HCEC 1CT (cell line): ENCODE measurements at regions not wholly inside any gene's neighbourhood (a gene's known extent, or its start where the extent isn't known, plus 50 kb on each side); places are given as distances from the start of the nearest gene placed in this dataset.
A peak's percentile ranks its signal among the peaks of the same experiment; 100 is the strongest.
"Not testable (repeated sequence)": the region's sequence is repeated elsewhere in the genome, so short reads cannot be mapped to it uniquely, and the experiment has no call there.

Experiments
- DNase-seq: peaks from one replicate; pipeline ENCODE4 v3.0.0-alpha.2; 2017

DNA sequence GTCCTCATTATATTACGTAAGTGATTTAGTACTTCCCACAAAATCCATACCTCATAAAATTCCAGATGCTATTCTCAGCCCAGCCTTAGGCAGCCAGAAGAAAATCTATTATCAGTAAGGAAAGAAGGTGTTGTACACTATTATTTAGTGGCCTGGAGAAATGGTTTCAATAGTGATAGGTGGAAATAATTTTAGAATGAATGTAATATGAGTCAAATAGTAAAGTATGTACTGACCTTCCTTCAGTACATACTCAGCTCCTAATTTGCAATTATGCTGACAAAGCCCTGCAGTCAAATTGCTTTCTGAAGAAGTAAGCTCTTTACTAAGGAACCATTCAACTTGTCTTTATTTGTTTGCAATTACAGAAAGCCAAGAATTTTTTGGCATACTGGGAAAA is 409.2 kb downstream of the HTR1A start:
- DNase-seq = no peak

DNA sequence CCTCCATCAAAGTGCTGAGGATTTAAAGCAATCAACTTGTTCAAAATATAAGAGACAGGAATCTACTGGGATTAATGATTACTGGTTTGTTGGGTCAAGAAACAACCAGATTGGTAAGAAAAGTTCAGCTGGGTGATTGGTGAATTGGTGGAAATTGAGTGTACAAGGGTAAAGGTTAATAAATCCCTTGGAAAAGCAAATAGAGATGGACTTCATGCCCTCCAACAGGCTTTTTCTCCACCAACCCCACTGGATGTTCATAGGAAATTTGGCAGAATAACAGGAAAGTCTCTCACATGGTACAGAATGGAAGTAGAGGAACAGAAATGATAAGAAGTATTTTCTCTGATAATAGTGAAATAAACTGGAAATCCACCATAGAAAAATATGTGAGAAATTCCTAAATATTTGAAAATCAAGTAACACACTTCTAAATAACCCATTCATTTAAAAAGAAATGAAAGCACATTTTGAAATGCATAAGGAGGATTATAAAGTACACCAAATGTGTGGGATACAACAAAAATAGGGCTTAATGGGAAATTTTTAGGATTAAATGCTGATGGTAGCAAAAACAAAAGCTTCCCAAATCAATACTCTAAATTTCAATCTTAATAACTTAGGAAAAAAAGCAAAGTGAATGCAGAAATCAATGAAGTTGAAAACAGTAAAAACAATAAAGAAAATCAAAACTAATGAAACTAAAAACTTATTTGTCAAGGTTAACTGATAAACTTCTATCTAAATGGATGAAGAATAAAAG is 426.2 kb downstream of the HTR1A start:
- DNase-seq = no peak

DNA sequence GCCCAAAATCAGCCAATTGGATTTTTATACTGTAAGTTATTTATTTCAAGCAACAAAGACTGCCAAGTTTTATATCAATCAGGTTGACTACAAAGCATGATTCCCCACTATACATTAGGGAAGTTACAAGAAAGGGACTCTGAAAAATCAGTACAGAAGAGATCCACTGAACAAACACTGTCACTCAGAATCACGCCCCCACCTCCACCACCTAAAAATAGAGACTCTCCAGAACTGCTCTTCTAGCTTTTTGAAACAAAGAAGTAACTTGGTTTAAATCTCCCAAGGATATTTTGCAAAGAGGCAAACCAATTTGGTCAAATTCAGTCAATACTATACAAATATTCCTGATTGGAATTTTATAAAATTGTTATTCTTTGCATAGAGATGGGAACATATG is 438.0 kb downstream of the HTR1A start:
- DNase-seq = no peak

DNA sequence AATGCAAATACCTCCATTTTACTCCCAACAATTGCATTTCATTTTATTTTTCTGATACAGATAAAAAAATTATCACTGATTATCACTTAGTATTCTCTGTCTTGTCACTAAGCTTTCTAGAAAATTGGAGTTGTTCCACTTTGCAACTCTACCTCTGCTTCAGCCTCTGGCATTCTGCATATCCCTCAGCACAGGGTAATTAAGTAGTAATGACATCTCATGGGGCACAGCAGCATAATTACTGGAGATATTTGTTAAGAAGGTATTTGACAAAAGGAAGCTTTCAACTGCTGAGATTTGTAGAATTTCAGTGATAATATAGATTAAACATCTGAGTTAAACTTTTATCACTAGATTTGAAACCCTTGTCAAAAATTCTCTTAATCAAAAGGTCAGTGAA is 446.2 kb downstream of the HTR1A start:
- DNase-seq = no peak

DNA sequence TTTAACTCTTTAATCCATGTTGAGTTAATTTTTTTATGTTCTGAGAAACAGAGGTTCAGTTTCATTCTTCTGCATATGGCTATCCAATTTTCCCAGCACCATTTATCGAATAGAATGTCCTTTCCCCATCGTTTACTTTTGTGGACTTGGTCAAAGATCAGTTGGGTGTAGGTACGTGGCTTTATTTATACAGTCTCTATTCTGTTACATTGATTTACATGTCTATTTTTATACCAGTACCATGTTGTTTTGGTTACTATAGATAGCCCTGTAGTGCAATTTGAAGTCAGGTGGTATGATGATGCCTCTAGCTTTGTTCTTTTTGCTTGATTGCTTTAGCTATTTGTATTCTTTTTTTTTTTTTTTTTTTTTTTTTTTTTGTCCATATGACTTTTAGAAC is 462.0 kb downstream of the HTR1A start:
- DNase-seq = no peak

DNA sequence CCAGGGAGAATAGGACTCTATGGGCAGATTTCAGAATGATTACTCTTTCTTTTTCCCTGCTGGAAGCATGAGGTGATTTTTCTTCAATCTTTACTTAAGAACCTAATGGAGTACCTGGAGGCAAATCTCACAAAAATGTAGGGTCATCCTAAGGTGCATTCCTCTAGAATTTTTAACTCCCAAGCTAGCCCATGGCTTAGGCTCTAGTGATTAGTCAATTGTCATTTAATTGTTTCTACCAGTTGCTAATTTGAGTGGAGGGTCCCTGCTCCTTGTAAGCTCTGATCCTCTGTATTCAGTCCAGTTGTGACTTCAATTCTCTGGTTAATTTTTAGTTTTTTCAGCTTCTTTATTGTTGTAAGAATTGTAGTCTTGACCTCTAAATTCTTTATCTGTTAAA is 467.0 kb downstream of the HTR1A start:
- DNase-seq = no peak

- no peak for DNase-seq
Measured at GRCh38 chr5:63483338-63483737, 478.9 kb downstream of the HTR1A start.

DNA sequence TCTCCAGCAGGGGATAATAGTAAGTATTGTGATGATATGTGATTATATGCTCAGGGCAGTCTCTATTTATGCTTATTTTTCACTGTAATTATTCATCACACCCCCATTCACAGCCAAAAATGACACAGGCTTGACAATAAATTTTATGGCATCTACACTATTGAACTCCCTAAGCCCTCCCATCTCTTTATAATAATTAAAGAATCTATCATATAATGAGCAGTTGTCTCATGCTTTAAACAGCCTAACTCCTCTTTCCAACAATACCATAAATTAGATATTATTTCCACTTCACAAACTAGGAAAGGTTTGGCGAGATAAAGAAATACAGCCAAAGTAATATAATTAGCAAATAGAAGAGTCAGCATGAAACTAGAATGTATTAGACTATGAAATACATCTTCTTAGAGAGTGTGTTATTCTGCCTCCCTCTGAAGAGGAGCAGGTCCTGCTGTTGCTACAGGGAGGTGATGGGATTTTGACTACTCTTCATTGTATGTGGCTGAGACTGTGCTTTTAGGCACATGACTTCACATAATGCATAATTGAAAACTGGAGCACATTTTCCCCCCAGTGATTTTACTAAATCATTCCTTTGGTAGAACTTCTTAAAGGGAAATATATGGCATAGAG is 488.8 kb downstream of the HTR1A start:
- DNase-seq = no peak

DNA sequence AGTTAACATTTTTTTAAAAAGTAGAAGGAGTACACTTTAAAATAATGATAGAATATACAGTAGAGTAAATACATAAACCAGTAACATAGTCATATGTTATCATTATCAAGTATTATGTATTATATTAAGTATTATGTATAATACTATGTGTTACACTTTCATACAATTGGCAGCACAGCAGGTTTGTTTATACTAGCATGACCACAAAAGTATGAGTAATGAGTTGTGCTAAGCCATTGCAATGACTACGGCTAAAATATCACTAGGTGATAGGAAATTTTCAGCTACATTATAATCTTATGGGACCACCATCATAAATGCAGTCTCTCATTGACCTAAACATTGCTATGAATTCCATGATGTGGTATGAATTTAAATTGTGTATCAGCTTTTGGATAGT is 506.0 kb downstream of the HTR1A start:
- DNase-seq = no peak

- DNase-seq = no peak
Measured at GRCh38 chr5:63451188-63451587, 511.1 kb downstream of the HTR1A start.

DNA sequence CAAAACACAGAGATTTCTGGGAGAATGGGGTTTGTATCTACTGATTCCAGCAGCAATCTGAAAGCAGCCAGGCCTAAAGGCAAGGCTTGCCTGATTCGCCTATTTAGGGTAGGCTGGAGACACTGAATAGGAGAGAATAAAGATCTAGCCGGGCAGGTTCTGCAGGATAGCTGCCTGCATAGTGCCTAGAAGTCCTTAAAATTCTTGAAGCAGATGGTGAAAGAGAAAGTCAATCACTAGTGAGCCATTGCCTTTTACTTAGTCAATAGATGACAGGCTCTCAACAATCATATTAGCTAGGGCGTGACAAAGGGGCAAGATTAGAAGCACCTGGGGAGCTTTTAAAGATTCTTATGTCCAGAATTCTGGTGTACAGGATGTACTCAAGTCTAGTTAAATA is 522.7 kb downstream of the HTR1A start:
- DNase-seq = no peak

- DNase-seq = no peak
Measured at GRCh38 chr5:63409737-63410136, 552.5 kb downstream of the HTR1A start.

DNA sequence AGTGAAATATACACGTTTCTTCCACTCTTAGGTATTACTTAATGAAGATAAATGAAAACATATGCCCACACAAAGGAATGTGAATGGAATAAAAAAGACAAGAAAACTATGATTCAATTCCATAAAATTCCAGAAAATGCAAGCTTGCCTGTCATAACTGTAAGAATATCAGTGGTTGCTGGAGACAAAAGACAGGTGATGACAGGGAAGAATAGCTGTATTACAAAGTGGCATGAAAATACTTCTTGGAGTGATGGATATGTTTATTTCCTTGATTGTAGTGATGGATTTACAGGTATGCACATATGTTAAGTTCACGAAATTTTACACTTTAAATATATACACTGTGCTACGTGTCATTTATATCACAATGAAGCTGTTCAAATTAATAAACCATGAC is 553.3 kb downstream of the HTR1A start:
- no peak for DNase-seq

DNA sequence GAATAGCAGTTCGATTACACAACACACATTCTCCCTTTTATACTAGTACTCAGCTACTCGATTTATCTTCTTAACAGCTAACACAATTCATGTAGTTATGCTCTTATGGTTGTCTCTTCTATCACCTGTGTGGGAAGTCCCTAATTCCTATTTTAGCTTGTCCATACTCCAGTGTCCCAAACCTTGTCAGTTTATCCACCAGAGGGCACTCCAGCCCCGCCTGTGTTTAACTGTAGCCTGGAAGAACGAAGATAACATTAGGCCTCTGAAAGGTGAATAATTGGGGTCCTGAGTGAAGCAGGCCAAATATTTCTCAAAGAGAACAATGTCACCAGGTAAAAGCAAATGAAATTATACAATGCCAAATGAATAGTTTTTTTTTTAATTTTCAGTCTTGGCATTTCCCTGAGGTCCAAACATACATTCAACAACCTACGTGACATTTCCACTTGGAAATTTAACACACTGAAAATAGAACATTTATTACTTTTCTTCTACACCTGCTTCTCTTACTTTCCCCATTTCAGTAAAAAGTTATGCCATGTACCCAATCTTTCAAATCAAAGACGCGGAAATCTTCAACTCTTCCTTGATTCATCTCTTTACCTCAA is 560.7 kb downstream of the HTR1A start:
- DNase-seq = peak; percentile 7

- DNase-seq = no peak
Measured at GRCh38 chr5:63400079-63400478, 562.2 kb downstream of the HTR1A start.

- DNase-seq = no peak
Measured at GRCh38 chr5:63398346-63398745, 563.9 kb downstream of the HTR1A start.

DNA sequence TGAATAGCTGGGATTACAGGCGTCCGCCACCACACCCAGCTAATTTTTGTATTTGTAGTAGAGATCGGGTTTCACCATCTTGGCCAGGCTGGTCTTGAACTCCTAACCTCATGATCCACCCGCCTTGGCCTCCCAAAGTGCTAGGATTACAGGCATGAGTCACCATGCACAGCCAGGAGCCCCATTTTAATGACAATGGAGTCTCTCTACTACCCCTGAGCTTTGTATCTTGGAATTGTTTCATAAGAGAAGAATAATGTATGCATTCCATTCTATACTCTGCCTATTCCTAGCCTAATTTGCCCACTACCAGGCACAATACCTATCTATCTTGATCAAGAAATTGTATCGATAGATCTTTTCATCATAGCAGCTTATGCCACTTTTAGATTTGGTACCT is 574.1 kb downstream of the HTR1A start:
- not testable (repeated sequence) for DNase-seq

GRCh38 chr5:63375851-63376250 is 586.4 kb downstream of the HTR1A start:
- no peak for DNase-seq

- DNase-seq = no peak
Measured at GRCh38 chr5:63374085-63374484, 588.2 kb downstream of the HTR1A start.

DNA sequence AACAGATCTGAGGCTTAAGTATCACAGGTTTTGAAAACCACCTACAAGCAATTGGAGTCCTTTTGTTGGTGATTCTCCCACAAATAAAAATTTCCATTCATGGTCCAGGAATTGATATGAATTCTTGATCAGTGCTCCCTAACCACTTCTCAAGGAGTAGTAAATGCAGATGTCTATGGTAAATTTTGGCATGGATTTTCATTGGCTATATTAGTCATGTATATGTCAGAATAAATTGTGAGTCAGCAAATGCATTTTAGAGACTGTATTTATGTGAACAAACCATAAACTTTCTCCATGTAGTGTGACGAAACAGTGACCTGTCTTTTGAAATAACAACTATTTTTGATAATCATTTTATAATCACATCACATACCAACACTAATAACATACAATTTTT is 611.1 kb downstream of the HTR1A start:
- no peak for DNase-seq

DNA sequence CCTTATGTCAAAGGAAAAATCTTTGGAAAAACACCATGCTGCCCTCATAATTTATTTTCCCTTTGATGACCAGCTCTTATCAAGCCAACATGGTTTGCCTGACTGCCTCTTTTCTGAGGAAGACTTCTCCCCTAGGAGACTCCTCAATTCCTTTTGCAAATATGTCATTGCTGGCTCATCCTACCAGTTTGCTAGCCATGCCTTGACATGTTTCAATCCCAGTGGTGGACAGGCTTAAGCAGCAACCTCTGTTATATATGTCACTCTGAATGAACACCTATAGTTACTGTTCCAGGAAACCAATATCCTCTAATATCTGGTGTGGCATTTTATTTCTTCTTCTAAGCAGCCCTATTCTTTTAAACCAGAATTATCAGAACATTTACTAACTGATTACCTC is 615.8 kb downstream of the HTR1A start:
- DNase-seq = no peak

DNA sequence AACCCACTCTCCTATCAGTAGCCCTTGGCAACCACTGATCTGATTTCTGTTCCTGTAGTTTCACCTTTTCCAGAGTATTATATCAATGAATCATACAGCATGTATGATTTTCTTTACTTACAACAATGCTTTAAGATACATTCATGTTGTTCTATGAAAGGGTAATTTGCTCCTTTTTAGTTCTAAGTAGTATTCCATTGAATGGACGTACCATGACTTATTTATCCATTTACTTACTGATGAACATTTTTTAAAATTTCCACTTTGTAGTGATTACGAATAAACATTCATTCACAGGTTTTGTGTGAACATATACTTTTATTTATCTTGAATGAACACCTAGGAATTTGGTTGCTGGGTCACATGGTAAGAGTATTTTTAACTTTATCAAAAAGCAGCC is 620.8 kb downstream of the HTR1A start:
- no peak for DNase-seq

- DNase-seq = no peak
Measured at GRCh38 chr5:63323926-63324325, 638.3 kb downstream of the HTR1A start.

DNA sequence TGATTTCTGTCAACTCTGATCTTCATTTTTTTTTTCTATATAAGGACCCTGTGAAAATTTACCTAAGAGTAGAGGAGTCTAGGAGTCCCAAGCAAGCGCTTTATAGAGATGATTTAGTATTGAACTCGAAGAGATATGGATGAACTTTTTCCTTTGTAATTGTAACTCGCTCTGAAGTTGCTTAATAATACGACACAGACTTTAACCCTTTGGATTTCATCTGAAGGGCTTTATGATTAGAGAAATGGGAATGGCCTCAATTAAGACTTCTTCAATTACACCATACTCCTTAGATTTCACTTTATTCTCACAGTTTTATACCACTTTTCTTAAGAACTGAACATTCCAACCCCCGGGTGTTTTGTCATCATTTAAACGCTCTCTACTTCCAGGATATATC is 647.7 kb downstream of the HTR1A start:
- no peak for DNase-seq

- DNase-seq = no peak
Measured at GRCh38 chr5:63310644-63311043, 651.6 kb downstream of the HTR1A start.
